Parathyroid adenoma (tissue), 2 donors: ENCODE measurements at regions not wholly inside any gene's neighbourhood (a gene's known extent, or its start where the extent isn't known, plus 50 kb on each side); places are given as distances from the start of the nearest gene placed in this dataset.

ENCODE experiments used
- H2AFZ ChIP-seq: fragments of 300-600 bp; sonication (generic); one replicate; pipeline ENCODE4 v1.7.0; 2017; ENCODE audit warnings: antibody characterized with exemption, mild to moderate bottlenecking
- H3K27ac ChIP-seq: fragments of 300-600 bp; sonication (generic); one replicate; pipeline ENCODE4 v1.7.0; 2017
- H3K27me3 ChIP-seq: fragments of 300-600 bp; sonication (generic); one replicate; pipeline ENCODE4 v1.7.0; 2017; ENCODE audit warnings: low read length; ENCODE audit not compliant: control insufficient read depth, insufficient read depth
- H3K36me3 ChIP-seq: fragments of 300-600 bp; sonication (generic); one replicate; pipeline ENCODE4 v1.7.0; 2017; ENCODE audit warnings: low read length; ENCODE audit not compliant: control insufficient read depth, insufficient read depth
- H3K4me1 ChIP-seq: fragments of 300-600 bp; sonication (generic); one replicate; pipeline ENCODE4 v1.7.0; 2017; ENCODE audit warnings: control low read depth
- H3K4me2 ChIP-seq: fragments of 300-600 bp; sonication (generic); one replicate; pipeline ENCODE4 v1.7.0; 2017; ENCODE audit warnings: low read length
- H3K4me3 ChIP-seq: fragments of 300-600 bp; sonication (generic); one replicate; pipeline ENCODE4 v1.7.0; 2017; ENCODE audit warnings: low read depth, low read length
- H3K79me2 ChIP-seq: fragments of 300-600 bp; sonication (generic); one replicate; pipeline ENCODE4 v1.7.0; 2017; ENCODE audit warnings: control low read depth
- H3K9ac ChIP-seq: fragments of 300-600 bp; sonication (generic); one replicate; pipeline ENCODE4 v1.7.0; 2017; ENCODE audit warnings: mild to moderate bottlenecking
- H3K9me3 ChIP-seq: fragments of 300-600 bp; sonication (generic); one replicate; pipeline ENCODE4 v1.7.0; 2017; ENCODE audit warnings: low read length; ENCODE audit not compliant: control insufficient read depth
- TF ChIP-seq, protein P1 (sequence below): fragments of 300-600 bp; sonication (generic); IDR thresholded peaks from one replicate; pipeline ENCODE4 v1.7.0; 2017; ENCODE audit warnings: antibody characterized with exemption, mild to moderate bottlenecking
- donor health status: primary hyperparathyroidism.

DNA sequence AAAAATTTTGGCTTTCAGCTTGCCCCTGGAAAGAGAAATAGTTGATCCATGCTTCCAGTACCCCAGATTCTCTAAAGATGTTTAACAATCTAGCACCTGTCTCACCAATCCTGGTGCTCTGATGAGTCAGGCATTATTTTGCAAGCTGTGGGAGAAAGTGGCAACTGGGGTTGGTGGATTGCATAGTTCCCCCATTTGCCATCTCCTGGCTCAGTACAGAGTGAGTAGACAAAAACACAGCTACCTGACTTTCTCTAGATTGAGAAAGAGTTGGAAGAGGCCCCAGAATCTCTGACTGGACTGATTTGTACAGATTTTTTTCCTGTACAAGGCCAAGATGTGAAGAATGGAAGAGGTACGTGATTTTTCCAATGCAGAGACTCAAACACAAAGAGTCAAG, 75.1 kb upstream of the NEGR1 start:
- Histone ChIP-seq H2AFZ (no peak overlapping the region), H3K36me3 (no peaks in the 10 kb centered on the region), H3K27ac (no peak overlapping the region), H3K9ac (no peak overlapping the region), H3K4me1 (no peaks in the 10 kb centered on the region), H3K27me3 (no peaks in the 10 kb centered on the region), H3K79me2 (no peaks in the 10 kb centered on the region), H3K9me3 (no peaks in the 10 kb centered on the region), H3K4me3 (no peak overlapping the region), H3K4me2 (no peak overlapping the region)
- TF ChIP-seq, protein P1, sequence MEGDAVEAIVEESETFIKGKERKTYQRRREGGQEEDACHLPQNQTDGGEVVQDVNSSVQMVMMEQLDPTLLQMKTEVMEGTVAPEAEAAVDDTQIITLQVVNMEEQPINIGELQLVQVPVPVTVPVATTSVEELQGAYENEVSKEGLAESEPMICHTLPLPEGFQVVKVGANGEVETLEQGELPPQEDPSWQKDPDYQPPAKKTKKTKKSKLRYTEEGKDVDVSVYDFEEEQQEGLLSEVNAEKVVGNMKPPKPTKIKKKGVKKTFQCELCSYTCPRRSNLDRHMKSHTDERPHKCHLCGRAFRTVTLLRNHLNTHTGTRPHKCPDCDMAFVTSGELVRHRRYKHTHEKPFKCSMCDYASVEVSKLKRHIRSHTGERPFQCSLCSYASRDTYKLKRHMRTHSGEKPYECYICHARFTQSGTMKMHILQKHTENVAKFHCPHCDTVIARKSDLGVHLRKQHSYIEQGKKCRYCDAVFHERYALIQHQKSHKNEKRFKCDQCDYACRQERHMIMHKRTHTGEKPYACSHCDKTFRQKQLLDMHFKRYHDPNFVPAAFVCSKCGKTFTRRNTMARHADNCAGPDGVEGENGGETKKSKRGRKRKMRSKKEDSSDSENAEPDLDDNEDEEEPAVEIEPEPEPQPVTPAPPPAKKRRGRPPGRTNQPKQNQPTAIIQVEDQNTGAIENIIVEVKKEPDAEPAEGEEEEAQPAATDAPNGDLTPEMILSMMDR = no peak

DNA sequence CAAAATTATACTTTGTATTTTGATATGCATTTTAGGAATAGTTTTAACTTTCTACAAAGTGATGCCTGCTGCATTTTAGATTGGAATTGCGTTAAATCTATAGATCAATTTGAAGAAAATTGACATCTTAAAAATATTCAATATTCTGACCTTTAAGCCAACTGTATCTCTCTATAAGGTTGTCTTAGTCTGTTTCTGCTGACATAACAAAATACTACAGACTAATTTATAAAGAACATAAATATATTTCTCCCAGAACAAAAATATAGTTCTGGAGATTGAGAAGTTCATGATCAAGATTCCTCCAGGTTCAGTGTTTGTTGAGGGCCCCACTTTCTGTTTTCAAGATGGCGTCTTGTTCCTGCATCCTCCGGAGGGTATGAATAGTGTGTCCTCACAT, 73.6 kb upstream of the NEGR1 start:
- Histone ChIP-seq H3K27ac (no peak overlapping the region), H3K79me2 (no peaks in the 10 kb centered on the region), H3K4me2 (no peak overlapping the region), H3K27me3 (no peaks in the 10 kb centered on the region), H2AFZ (no peak overlapping the region), H3K4me3 (no peak overlapping the region), H3K36me3 (no peaks in the 10 kb centered on the region), H3K4me1 (no peaks in the 10 kb centered on the region), H3K9me3 (no peaks in the 10 kb centered on the region), H3K9ac (no peak overlapping the region)
- TF ChIP-seq, protein P1 = no peak

DNA sequence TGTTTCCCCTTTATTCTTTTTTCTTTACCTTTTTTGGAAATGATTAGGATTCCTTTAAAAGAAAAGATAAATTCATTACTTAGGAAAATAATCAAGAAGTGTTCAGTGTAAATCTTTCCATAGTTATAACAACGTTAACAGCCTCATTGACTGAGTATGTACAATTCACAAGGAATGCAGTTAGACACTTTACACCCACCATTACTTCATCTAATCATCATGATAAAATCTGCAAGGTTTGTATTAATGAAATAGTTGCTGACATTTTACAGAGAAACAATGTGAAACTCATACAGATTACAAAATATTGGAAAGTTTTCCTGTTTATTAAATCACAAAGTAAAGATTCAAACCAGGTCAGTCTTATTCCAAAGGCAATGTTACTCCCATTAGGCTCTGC, 59.3 kb upstream of the NEGR1 start:
- no peak overlapping the region for H2AFZ ChIP-seq

DNA sequence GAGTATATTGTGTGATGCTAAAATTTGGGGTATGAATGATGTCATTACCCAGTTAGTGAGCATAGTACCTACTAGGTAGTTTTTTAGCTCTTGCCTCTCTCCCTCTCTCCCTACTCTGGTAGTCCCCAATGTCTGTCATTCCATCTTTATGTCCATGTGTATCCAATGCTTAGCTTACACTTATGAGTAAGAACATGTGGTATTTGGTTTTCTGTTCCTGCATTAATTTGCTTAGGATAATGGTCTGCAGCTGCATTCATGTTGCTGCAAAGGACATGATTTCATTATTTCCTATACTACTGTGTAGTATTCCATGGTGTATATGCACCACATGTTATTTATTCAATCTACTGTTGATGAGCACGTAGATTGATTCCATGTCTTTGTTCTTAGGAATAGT, 54.4 kb upstream of the NEGR1 start:
- no peaks in the 10 kb centered on the region for H3K79me2 ChIP-seq
- no peak overlapping the region for H3K4me2 ChIP-seq
- no peaks in the 10 kb centered on the region for H3K4me1 ChIP-seq
- no peak overlapping the region for H3K9ac ChIP-seq
- TF ChIP-seq, protein P1 = no peak
- H3K27me3 ChIP-seq = no peaks in the 10 kb centered on the region
- H2AFZ ChIP-seq = no peak overlapping the region
- no peak overlapping the region for H3K4me3 ChIP-seq
- H3K27ac ChIP-seq = no peak overlapping the region
- H3K36me3 ChIP-seq = no peaks in the 10 kb centered on the region
- H3K9me3 ChIP-seq = no peaks in the 10 kb centered on the region

More for the DNA sequence above, 59.3 kb upstream of the NEGR1 start:
- H3K27ac ChIP-seq = no peak overlapping the region
- TF ChIP-seq, protein P1 = no peak
- no peaks in the 10 kb centered on the region for H3K79me2 ChIP-seq
- H3K9ac ChIP-seq = no peak overlapping the region
- no peaks in the 10 kb centered on the region for H3K4me1 ChIP-seq
- no peaks in the 10 kb centered on the region for H3K36me3 ChIP-seq
- H3K27me3 ChIP-seq = no peaks in the 10 kb centered on the region
- no peak overlapping the region for H3K4me3 ChIP-seq
- H3K4me2 ChIP-seq = no peak overlapping the region
- H3K9me3 ChIP-seq = no peaks in the 10 kb centered on the region
